NCI-H526 (cell line): ENCODE measurements at regions not wholly inside any gene's neighbourhood (a gene's known extent, or its start where the extent isn't known, plus 50 kb on each side); places are given as distances from the start of the nearest gene placed in this dataset.

ENCODE experiments used
- DNase-seq, 2 experiments: peaks; one replicate each; lab custom pipeline; 2025; lab: John Stamatoyannopoulos, UW

DNA sequence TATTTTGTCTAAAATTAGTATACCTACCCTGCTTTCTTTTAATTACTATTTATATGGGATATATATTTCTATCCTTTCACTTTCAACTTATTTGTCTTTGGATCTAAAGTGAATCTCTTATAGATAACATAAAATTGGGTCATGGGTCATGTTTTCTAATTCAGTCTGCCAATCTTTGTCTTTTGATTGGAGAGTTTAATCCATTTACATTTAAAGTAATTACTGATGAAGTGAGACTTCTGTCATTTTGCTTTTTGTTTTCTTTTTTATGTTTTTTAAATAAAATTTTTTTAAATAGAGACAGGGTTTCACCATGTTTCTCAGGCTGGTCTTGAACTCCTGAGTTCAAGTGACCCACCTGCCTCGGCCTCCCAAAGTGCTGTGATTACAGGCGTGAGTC lies 50.5 kb upstream of the PRDM1 start:
- DNase-seq = no peak

- no peak for DNase-seq
Observed at GRCh38 chr6:106033806-106034205, 52.3 kb upstream of the PRDM1 start.

- DNase-seq = peak in 1 of 2 experiments; percentile 27
Observed at GRCh38 chr6:106027758-106028157, 58.4 kb upstream of the PRDM1 start.

DNA sequence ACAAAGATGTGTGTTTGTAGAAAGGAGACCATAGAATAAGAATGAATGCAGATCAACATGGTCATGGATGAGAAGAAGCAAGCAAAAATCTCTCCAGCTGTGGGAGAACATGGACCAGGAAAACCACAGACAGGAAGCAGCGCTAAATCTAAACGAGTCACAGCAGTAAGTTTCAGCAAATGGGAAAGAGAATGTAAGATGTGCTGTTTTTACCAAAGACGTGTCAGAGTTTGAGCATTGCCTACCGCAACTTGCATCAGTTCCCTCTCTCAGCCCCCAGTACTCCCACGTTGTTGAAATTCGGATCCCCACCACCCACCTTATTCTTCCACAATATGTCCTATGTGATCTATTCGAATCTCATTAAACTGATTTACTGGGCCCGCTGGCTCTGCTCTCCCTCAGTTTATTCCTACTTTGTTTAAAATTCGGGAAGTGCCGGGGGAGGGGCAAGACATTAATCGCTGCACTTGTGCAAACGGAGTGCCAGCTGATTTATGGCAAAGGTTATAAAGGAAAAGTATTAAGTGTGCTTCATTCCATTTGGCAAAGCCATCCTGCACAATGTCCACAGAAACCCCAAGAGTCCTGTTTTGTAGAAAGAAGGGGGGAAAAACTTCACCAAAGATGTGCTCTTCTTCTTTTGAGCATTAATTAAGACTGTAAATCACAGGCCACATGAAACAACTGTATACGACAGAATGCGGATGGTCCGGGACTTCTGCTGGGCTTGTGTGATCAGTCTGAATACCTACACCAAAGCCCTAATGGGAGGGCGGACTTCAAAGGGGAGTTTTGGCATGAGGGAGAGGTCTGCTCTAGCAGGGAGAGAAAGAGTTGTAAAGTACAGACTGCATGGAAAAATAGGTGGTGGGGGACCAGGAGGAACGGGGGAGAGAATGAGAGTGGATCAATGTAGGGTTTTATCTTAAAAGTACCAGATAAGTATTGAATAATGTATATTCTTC lies 59.1 kb upstream of the PRDM1 start:
- DNase-seq = no peak

GRCh38 chr6:106025655-106026054 lies 60.5 kb upstream of the PRDM1 start:
- no peak for DNase-seq

GRCh38 chr6:106022801-106023200 lies 63.3 kb upstream of the PRDM1 start:
- no peak for DNase-seq

GRCh38 chr6:106017454-106017853 lies 68.7 kb upstream of the PRDM1 start:
- DNase-seq = no peak

DNA sequence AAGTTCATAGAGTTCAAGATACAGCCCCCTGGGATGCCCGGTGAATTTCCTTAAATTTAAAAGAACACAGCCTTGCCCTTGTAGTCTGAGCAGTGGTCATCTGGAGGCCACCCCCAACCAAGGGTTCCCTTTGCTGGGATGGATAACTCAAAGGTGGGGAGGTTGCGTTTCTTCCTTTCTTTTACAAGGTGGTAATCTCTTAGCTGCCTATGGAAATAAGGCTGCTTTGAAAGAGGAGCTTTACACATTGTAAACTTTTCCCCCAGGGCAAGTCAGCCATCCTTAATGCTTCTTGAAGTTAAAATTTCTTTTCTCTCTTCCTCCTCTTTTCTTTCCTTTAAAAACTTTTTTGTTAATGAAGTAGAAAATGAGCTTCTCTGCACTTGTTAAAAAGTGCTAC lies 71.2 kb upstream of the PRDM1 start:
- no peak for DNase-seq

GRCh38 chr6:106011476-106011875 lies 74.7 kb upstream of the PRDM1 start:
- DNase-seq = no peak

GRCh38 chr6:106005954-106006353 lies 80.2 kb upstream of the PRDM1 start:
- no peak for DNase-seq

GRCh38 chr6:106005013-106005412 lies 81.1 kb upstream of the PRDM1 start:
- no peak for DNase-seq

DNA sequence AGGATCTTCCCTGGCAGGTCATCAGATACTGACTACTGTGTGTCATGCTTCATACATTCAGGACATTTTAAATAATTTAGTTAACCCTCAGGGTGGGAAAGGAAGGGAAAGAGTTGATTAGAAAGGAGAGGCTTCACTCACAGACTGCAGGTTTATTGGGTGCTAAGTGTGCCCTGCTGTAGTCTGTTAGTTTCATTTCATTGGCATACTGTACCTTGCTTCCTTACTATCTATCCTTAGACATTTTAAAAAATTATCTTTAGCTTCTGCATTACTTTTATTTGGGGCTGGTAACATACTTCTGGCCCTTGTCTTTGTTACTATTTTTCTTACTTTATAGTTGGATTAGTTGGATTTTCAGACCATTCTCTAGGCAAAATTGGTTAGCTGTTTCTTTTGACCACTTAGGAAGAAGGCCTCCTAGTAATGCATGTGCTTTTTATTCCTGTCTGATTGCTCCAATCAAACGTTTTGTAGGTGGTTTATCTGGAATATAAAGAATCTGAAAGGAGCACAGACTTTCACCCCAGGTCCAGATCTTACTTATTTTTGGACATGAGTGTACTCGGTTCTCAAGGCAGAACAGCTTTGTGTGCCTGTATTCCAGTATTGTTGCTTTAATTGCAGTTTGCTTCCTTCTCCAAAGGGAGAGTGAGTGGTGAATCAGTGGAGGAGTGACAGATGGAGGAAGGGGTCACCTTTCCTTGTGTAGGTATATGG lies 82.7 kb upstream of the PRDM1 start:
- no peak for DNase-seq

DNA sequence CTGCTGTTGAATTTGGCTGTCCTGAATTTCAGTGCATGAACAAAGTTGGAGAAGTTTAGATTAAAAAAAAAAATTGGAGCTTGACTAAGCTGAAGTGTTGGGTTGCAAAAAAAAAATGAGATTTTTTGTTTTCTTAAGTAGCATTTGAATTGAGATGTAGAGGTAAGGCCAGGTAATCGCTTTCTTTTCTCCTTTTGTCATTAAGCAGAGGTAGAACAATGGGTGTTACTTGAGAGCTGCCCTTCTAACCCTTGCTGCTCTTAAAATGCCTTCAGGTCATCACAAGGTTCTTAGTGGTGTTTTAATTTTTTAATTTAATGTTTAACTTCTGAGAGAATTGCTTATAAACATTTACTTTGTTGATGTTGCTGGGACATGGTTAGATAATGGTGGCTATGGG lies 84.1 kb upstream of the PRDM1 start:
- no peak for DNase-seq

GRCh38 chr6:106000935-106001334 lies 85.2 kb upstream of the PRDM1 start:
- DNase-seq = no peak

- DNase-seq = no peak
Observed at GRCh38 chr6:105997482-105997881, 88.7 kb upstream of the PRDM1 start.

GRCh38 chr6:105995391-105995865 lies 90.7 kb upstream of the PRDM1 start:
- no peak for DNase-seq

DNA sequence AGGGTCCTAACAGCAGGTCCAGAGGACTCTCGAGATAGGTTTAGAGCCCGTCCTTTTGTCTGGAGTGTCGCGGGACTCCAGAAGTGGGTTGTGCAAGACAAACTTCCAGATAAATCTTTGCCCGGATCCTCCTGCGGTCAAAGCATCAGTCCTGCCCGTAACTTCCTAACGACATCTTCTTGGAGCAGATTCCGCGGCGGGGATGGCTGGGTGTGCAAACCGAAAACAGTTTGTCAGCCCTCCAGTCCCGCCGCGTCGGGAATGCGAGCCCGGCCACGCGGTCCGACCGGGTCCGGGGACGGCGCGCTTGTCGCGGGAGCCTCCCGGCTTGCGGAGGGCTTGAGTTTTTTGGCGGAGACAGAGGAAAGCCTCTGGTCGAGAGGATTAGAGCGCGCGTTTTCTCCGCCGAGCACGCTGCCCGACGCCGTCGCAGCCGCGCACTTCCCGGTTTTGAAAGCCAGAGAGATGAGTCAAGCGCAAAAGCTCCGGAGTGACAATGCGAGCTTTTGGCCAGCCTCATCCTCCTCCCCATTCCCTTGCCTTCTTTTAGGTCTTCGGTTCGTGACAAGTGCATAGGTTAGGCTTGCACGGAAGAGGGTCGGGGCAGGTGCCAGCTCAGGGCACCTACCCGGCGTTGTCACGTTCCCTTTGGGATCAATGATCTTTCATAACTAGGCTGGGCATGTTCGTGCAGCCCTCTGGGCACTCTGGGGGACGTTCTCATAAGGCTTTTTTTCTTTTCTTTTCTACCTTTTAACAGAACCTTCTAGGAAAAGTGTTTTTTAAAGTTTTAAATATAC lies 91.3 kb upstream of the PRDM1 start:
- peak; percentile 29 to 81 for DNase-seq

- DNase-seq = peak in 1 of 2 experiments; percentile 47
Observed at GRCh38 chr6:105994118-105994590, 92.0 kb upstream of the PRDM1 start.

DNA sequence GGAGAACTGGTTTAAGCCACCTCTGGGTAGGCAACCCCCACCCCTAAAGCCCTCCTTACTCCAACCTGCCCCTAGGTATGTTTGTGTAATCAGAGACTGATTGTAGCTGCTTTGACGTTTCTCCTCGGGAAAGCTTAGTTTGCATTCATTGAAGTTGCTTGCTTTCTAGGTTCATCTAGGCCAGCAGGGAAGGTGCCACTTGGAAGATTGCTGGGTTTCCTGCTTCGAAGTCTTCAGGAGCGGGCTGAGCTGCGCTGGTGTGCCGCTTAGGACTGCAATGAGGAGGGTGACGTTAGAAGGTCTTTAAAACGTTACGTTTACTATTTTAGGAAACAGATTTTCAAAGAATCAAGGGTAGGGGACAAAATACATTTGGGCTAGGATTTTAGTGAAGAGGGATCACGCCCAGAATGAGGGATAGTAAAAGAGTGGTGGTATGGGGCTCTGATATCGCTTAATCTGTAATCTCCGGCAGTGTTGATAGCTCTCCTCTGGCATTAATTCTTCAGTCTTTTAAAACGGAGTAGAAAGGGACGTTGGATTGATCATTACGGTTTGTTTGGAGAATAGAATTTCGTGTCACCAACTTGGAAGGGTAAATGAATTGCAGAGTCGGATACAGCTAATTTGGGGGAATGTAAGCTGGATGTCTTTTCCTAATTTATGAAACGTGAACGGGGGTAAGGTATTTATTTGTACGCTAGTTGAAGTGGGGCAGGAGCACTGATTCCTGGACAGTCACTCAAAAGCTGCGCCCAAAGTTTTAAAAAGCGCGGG lies 92.6 kb upstream of the PRDM1 start:
- DNase-seq = no peak

DNA sequence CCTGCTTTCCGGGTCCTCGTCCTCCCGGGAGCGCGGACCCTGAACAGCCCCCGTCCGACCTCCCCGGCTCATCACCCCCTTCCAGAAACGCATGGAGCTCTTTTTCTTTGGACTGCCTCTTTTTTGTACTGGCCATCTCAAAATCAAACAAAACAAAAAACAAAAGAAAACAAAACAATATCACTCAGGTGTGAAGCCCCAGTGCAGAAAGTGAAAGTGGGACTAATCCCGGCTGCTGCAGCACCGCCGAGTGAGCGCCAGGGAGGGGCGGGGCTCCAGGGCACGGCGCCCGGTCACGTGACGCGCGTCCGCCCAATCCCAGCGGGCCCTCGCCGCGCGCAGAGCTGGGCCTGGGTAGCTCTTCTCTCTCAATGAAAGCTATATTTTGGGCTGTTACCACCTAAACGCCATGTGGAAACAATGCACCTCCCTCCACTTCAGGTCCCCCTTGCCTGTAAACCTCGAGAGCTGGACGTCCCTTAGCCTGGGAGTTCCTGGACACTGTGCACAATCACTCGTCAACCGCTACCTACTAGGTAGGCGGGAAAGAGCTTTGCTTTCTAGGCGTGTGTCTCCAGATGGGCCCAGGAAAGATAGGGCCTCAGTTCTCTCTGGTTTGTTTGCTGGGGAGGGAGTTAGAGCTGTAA lies 93.7 kb upstream of the PRDM1 start:
- peak; percentile 43 to 94 for DNase-seq
